Activated naive CD8-positive, alpha-beta T cell treated with anti-CD3 and anti-CD28 coated beads for 36 hours (primary cell): ENCODE measurements at regions not wholly inside any gene's neighbourhood (a gene's known extent, or its start where the extent isn't known, plus 50 kb on each side); places are given as distances from the start of the nearest gene placed in this dataset.

ENCODE experiments used
- DNase-seq: peaks from one replicate; pipeline ENCODE4 v3.0.0; 2021
- H3K27ac Mint-ChIP-seq: one replicate; pipeline ENCODE4 v1.8.0; 2022; ENCODE audit warnings: mild to moderate bottlenecking, moderate library complexity, mixed read lengths
- H3K27me3 Mint-ChIP-seq: one replicate; pipeline ENCODE4 v1.8.0; 2022; ENCODE audit warnings: mild to moderate bottlenecking, mixed read lengths
- H3K36me3 Mint-ChIP-seq: one replicate; pipeline ENCODE4 v1.8.0; 2021; ENCODE audit warnings: mild to moderate bottlenecking, mixed read lengths
- H3K4me1 Mint-ChIP-seq: one replicate; pipeline ENCODE4 v1.8.0; 2021; ENCODE audit warnings: mixed read lengths
- H3K4me3 Mint-ChIP-seq: one replicate; pipeline ENCODE4 v1.8.0; 2022; ENCODE audit warnings: mild to moderate bottlenecking, moderate library complexity, mixed read lengths
- H3K9me3 Mint-ChIP-seq: one replicate; pipeline ENCODE4 v1.8.0; 2022; ENCODE audit warnings: mixed read lengths

- DNase-seq = no peak
- Mint-ChIP-seq H3K27me3 (no peaks in the 10 kb centered on the region), H3K4me3 (no peak overlapping the region), H3K36me3 (no peaks in the 10 kb centered on the region), H3K27ac (no peak overlapping the region), H3K9me3 (peaks cover 8% of the 10 kb centered on the region), H3K4me1 (no peaks in the 10 kb centered on the region)
Observed at GRCh38 chr18:41004324-41004723, 950.7 kb upstream of the PIK3C3 start.

GRCh38 chr18:40995529-40995928 lies 959.5 kb upstream of the PIK3C3 start:
- H3K27me3 Mint-ChIP-seq = no peaks in the 10 kb centered on the region
- H3K27ac Mint-ChIP-seq = no peak overlapping the region
- H3K4me3 Mint-ChIP-seq = no peak overlapping the region
- no peaks in the 10 kb centered on the region for H3K4me1 Mint-ChIP-seq
- H3K36me3 Mint-ChIP-seq = no peaks in the 10 kb centered on the region
- no peak for DNase-seq
- H3K9me3 Mint-ChIP-seq = peaks cover 10% of the 10 kb centered on the region

GRCh38 chr18:40993363-40993762 lies 961.7 kb upstream of the PIK3C3 start:
- DNase-seq = no peak
- H3K4me1 Mint-ChIP-seq = no peaks in the 10 kb centered on the region
- no peak overlapping the region for H3K27ac Mint-ChIP-seq
- no peak overlapping the region for H3K4me3 Mint-ChIP-seq
- peaks cover 6% of the 10 kb centered on the region for H3K9me3 Mint-ChIP-seq
- H3K27me3 Mint-ChIP-seq = no peaks in the 10 kb centered on the region
- H3K36me3 Mint-ChIP-seq = no peaks in the 10 kb centered on the region

GRCh38 chr18:40987581-40987980 lies 967.5 kb upstream of the PIK3C3 start:
- peaks cover 5% of the 10 kb centered on the region for H3K9me3 Mint-ChIP-seq
- H3K27ac Mint-ChIP-seq = no peak overlapping the region

GRCh38 chr18:40985436-40985835 lies 969.6 kb upstream of the PIK3C3 start:
- Mint-ChIP-seq H3K9me3 (peaks cover 4% of the 10 kb centered on the region), H3K36me3 (no peaks in the 10 kb centered on the region), H3K4me1 (no peaks in the 10 kb centered on the region), H3K27me3 (no peaks in the 10 kb centered on the region), H3K4me3 (no peak overlapping the region), H3K27ac (no peak overlapping the region)
- no peak for DNase-seq

More at GRCh38 chr18:40987581-40987980, 967.5 kb upstream of the PIK3C3 start:
- DNase-seq = no peak
- H3K4me3 Mint-ChIP-seq = no peak overlapping the region
- no peaks in the 10 kb centered on the region for H3K27me3 Mint-ChIP-seq
- no peaks in the 10 kb centered on the region for H3K36me3 Mint-ChIP-seq
- no peaks in the 10 kb centered on the region for H3K4me1 Mint-ChIP-seq

GRCh38 chr18:40984856-40985255 lies 970.2 kb upstream of the PIK3C3 start:
- H3K4me3 Mint-ChIP-seq = no peak overlapping the region
- H3K27me3 Mint-ChIP-seq = no peaks in the 10 kb centered on the region
- no peaks in the 10 kb centered on the region for H3K36me3 Mint-ChIP-seq
- peaks cover 2% of the 10 kb centered on the region for H3K9me3 Mint-ChIP-seq
- DNase-seq = no peak
- H3K4me1 Mint-ChIP-seq = no peaks in the 10 kb centered on the region
- H3K27ac Mint-ChIP-seq = no peak overlapping the region

GRCh38 chr18:40983835-40984234 lies 971.2 kb upstream of the PIK3C3 start:
- H3K27me3 Mint-ChIP-seq = no peaks in the 10 kb centered on the region
- H3K27ac Mint-ChIP-seq = no peak overlapping the region
- H3K9me3 Mint-ChIP-seq = peaks cover 2% of the 10 kb centered on the region
- DNase-seq = no peak
- H3K36me3 Mint-ChIP-seq = no peaks in the 10 kb centered on the region
- H3K4me3 Mint-ChIP-seq = no peak overlapping the region
- H3K4me1 Mint-ChIP-seq = no peaks in the 10 kb centered on the region

- H3K9me3 Mint-ChIP-seq = peaks cover 5% of the 10 kb centered on the region
- no peak for DNase-seq
- no peaks in the 10 kb centered on the region for H3K36me3 Mint-ChIP-seq
- H3K27me3 Mint-ChIP-seq = no peaks in the 10 kb centered on the region
- H3K27ac Mint-ChIP-seq = no peak overlapping the region
- no peak overlapping the region for H3K4me3 Mint-ChIP-seq
- H3K4me1 Mint-ChIP-seq = no peaks in the 10 kb centered on the region
Observed at GRCh38 chr18:40980171-40980570, 974.9 kb upstream of the PIK3C3 start.

- Mint-ChIP-seq H3K36me3 (no peaks in the 10 kb centered on the region), H3K4me3 (no peak overlapping the region), H3K27me3 (no peaks in the 10 kb centered on the region), H3K9me3 (peaks cover 10% of the 10 kb centered on the region), H3K27ac (no peak overlapping the region), H3K4me1 (no peaks in the 10 kb centered on the region)
- DNase-seq = no peak
Observed at GRCh38 chr18:40976050-40976449, 979.0 kb upstream of the PIK3C3 start.

GRCh38 chr18:40974448-40974847 lies 980.6 kb upstream of the PIK3C3 start:
- no peak for DNase-seq
- Mint-ChIP-seq H3K4me1 (no peaks in the 10 kb centered on the region), H3K27ac (no peak overlapping the region), H3K27me3 (no peaks in the 10 kb centered on the region), H3K4me3 (no peak overlapping the region), H3K9me3 (peaks cover 10% of the 10 kb centered on the region), H3K36me3 (no peaks in the 10 kb centered on the region)

GRCh38 chr18:40962784-40963183 lies 992.2 kb upstream of the PIK3C3 start:
- Mint-ChIP-seq H3K4me1 (no peaks in the 10 kb centered on the region), H3K9me3 (no peaks in the 10 kb centered on the region), H3K4me3 (no peak overlapping the region)

GRCh38 chr18:40957533-40958070 lies 997.4 kb upstream of the PIK3C3 start:
- Mint-ChIP-seq H3K27ac (no peak overlapping the region), H3K9me3 (no peaks in the 10 kb centered on the region)

More at GRCh38 chr18:40962784-40963183, 992.2 kb upstream of the PIK3C3 start:
- no peak overlapping the region for H3K27ac Mint-ChIP-seq
- H3K36me3 Mint-ChIP-seq = no peaks in the 10 kb centered on the region
- no peak for DNase-seq
- H3K27me3 Mint-ChIP-seq = no peaks in the 10 kb centered on the region

GRCh38 chr18:40956213-40956612 lies 998.8 kb upstream of the PIK3C3 start:
- DNase-seq = no peak
- Mint-ChIP-seq H3K27ac (no peak overlapping the region), H3K27me3 (no peaks in the 10 kb centered on the region), H3K4me3 (no peak overlapping the region), H3K4me1 (no peaks in the 10 kb centered on the region), H3K9me3 (no peaks in the 10 kb centered on the region), H3K36me3 (no peaks in the 10 kb centered on the region)

More at GRCh38 chr18:40957533-40958070, 997.4 kb upstream of the PIK3C3 start:
- no peaks in the 10 kb centered on the region for H3K4me1 Mint-ChIP-seq
- H3K36me3 Mint-ChIP-seq = no peaks in the 10 kb centered on the region
- H3K4me3 Mint-ChIP-seq = no peak overlapping the region
- no peaks in the 10 kb centered on the region for H3K27me3 Mint-ChIP-seq
- no peak for DNase-seq

GRCh38 chr18:40955351-40955750 lies 999.7 kb upstream of the PIK3C3 start:
- Mint-ChIP-seq H3K9me3 (no peaks in the 10 kb centered on the region), H3K27ac (no peak overlapping the region), H3K4me3 (no peak overlapping the region), H3K27me3 (no peaks in the 10 kb centered on the region), H3K4me1 (no peaks in the 10 kb centered on the region), H3K36me3 (no peaks in the 10 kb centered on the region)
- no peak for DNase-seq

GRCh38 chr18:40949114-40949950 lies 1005.7 kb upstream of the PIK3C3 start:
- no peaks in the 10 kb centered on the region for H3K36me3 Mint-ChIP-seq
- no peak overlapping the region for H3K4me3 Mint-ChIP-seq
- no peaks in the 10 kb centered on the region for H3K27me3 Mint-ChIP-seq
- no peaks in the 10 kb centered on the region for H3K4me1 Mint-ChIP-seq
- no peak for DNase-seq
- H3K27ac Mint-ChIP-seq = no peak overlapping the region
- H3K9me3 Mint-ChIP-seq = peaks cover 6% of the 10 kb centered on the region

- no peak overlapping the region for H3K27ac Mint-ChIP-seq
- H3K27me3 Mint-ChIP-seq = no peaks in the 10 kb centered on the region
- no peaks in the 10 kb centered on the region for H3K4me1 Mint-ChIP-seq
- H3K36me3 Mint-ChIP-seq = no peaks in the 10 kb centered on the region
- H3K9me3 Mint-ChIP-seq = peaks cover 8% of the 10 kb centered on the region
- H3K4me3 Mint-ChIP-seq = no peak overlapping the region
- DNase-seq = no peak
Observed at GRCh38 chr18:40944576-40944975, 1010.5 kb upstream of the PIK3C3 start.
